Liver (tissue), 8 donors: ENCODE measurements at regions not wholly inside any gene's neighbourhood (a gene's known extent, or its start where the extent isn't known, plus 50 kb on each side); places are given as distances from the start of the nearest gene placed in this dataset.

Experiments
- DNase-seq: peaks from one replicate; pipeline ENCODE4 v3.0.0-alpha.2; 2017; ENCODE audit warnings: low spot score
- H3K27ac ChIP-seq, 2 donors: one replicate each; pipeline ENCODE4 v1.7.0; 2013; ENCODE audit warnings: inconsistent platforms in 2 of 2, low read length in 2 of 2, control low read depth in 1 of 2, low read depth in 1 of 2, mild to moderate bottlenecking in 1 of 2
- H3K27me3 ChIP-seq, 4 donors: one replicate each; pipeline versions ENCODE4 v1.6.1 to v1.7.0; 2013; ENCODE audit warnings: low read length in 3 of 4, inconsistent platforms in 1 of 4, mild to moderate bottlenecking in 1 of 4, moderate library complexity in 1 of 4; ENCODE audit not compliant: control insufficient read depth in 4 of 4, insufficient read depth in 4 of 4
- H3K36me3 ChIP-seq, 4 donors: one replicate each; pipeline versions ENCODE4 v1.6.1 to v1.7.0; 2013; ENCODE audit warnings: low read length in 3 of 4, mild to moderate bottlenecking in 3 of 4, low read depth in 1 of 4, moderate library complexity in 1 of 4; ENCODE audit not compliant: control insufficient read depth in 4 of 4, insufficient read depth in 3 of 4
- H3K4me1 ChIP-seq, 4 donors: one replicate each; pipeline versions ENCODE4 v1.6.1 to v1.7.0; 2013; ENCODE audit warnings: low read length in 3 of 4, mild to moderate bottlenecking in 3 of 4, moderate library complexity in 1 of 4; ENCODE audit not compliant: control insufficient read depth in 4 of 4, insufficient read depth in 4 of 4
- H3K4me3 ChIP-seq, 3 donors: one replicate each; pipeline versions ENCODE4 v1.6.1 to v1.7.0; 2013; ENCODE audit warnings: low read length in 3 of 3, control low read depth in 1 of 3, low read depth in 1 of 3, mild to moderate bottlenecking in 1 of 3
- H3K9ac ChIP-seq, 2 donors: one replicate each; pipeline ENCODE4 v1.7.0; 2013; ENCODE audit warnings: low read length in 2 of 2, mild to moderate bottlenecking in 2 of 2, moderate library complexity in 2 of 2, control low read depth in 1 of 2, low read depth in 1 of 2
- H3K9me3 ChIP-seq, 4 donors: one replicate each; pipeline versions ENCODE4 v1.6.1 to v1.7.0; 2013; ENCODE audit warnings: low read length in 3 of 4; ENCODE audit not compliant: control insufficient read depth in 4 of 4
- EGR1 ChIP-seq, 2 donors: IDR thresholded peaks; 2 replicates each; pipeline ENCODE4 v1.6.1; 2016 to 2018; ENCODE audit warnings: antibody characterized with exemption in 2 of 2, low read depth in 2 of 2
- FOXA1 ChIP-seq: IDR thresholded peaks from 2 replicates; pipeline ENCODE4 v1.6.1; 2016; ENCODE audit warnings: antibody characterized with exemption
- GABPA ChIP-seq, 2 donors: IDR thresholded peaks in 1 of 2; conservative IDR thresholded peaks in 1 of 2; 2 replicates each; pipeline ENCODE4 v1.6.1; 2016; ENCODE audit warnings: antibody characterized with exemption in 2 of 2, mild to moderate bottlenecking in 1 of 2, moderate library complexity in 1 of 2
- HNF4A ChIP-seq, 2 donors: conservative IDR thresholded peaks; 2 replicates each; pipeline ENCODE4 v1.6.1; 2016; ENCODE audit warnings: antibody characterized with exemption in 2 of 2, mild to moderate bottlenecking in 2 of 2
- HNF4G ChIP-seq: IDR thresholded peaks from 2 replicates; pipeline ENCODE4 v1.6.1; 2016; ENCODE audit warnings: antibody characterized with exemption
- JUND ChIP-seq, 2 donors: IDR thresholded peaks; 2 replicates each; pipeline ENCODE4 v1.6.1; 2016; ENCODE audit warnings: antibody characterized with exemption in 2 of 2
- NR2F2 ChIP-seq: IDR thresholded peaks from 2 replicates; pipeline ENCODE4 v1.6.1; 2016; ENCODE audit warnings: antibody characterized with exemption
- RAD21 ChIP-seq, 2 donors: IDR thresholded peaks; 2 replicates each; pipeline ENCODE4 v1.6.1; 2016; ENCODE audit warnings: antibody characterized with exemption in 2 of 2, mild to moderate bottlenecking in 2 of 2
- RXRA ChIP-seq, 2 donors: IDR thresholded peaks; 2 replicates each; pipeline ENCODE4 v1.6.1; 2017 to 2018; ENCODE audit warnings: antibody characterized with exemption in 2 of 2, mild to moderate bottlenecking in 1 of 2
- SP1 ChIP-seq: IDR thresholded peaks from 2 replicates; pipeline ENCODE4 v1.6.1; 2018; ENCODE audit warnings: antibody characterized with exemption, mild to moderate bottlenecking
- TAF1 ChIP-seq: conservative IDR thresholded peaks from 2 replicates; pipeline ENCODE4 v1.6.1; 2016; ENCODE audit warnings: antibody characterized with exemption, mild to moderate bottlenecking
- YY1 ChIP-seq: IDR thresholded peaks from 2 replicates; pipeline ENCODE4 v1.6.1; 2016; ENCODE audit warnings: antibody characterized with exemption, mild to moderate bottlenecking
- WGBS: extraction: QIAGEN DNeasy Blood & Tissue Kit; methylation state at CpG from one replicate; pipeline ENCODE4 v1.1.7; 2013; 5-methylcytosine and 5-hydroxymethylcytosine counted together
- TF ChIP-seq, protein P1 (sequence below): fragments of 150-350 bp; IDR thresholded peaks from 2 replicates; pipeline ENCODE4 v1.5.1; 2017; ENCODE audit warnings: improper control_type of control experiment, low read depth, low read length; ENCODE audit not compliant: missing input control
- TF ChIP-seq, protein P2 (sequence below): IDR thresholded peaks from 2 replicates; pipeline ENCODE4 v1.6.1; 2016; ENCODE audit warnings: antibody characterized with exemption
- TF ChIP-seq, protein P3 (sequence below): IDR thresholded peaks from 2 replicates; pipeline ENCODE4 v1.6.1; 2016; ENCODE audit warnings: antibody characterized with exemption, mild to moderate bottlenecking
- TF ChIP-seq, protein P4 (sequence below): IDR thresholded peaks from 2 replicates; pipeline ENCODE4 v1.6.1; 2016; ENCODE audit warnings: antibody characterized with exemption
- TF ChIP-seq, protein P5 (sequence below): IDR thresholded peaks from 2 replicates; pipeline ENCODE4 v1.6.1; 2016; ENCODE audit warnings: antibody characterized with exemption
- donor health status: healthy.
- donor health status: healthy.
- donor health status: healthy.
- donor health status: healthy.
- donor health status: healthy.

DNA sequence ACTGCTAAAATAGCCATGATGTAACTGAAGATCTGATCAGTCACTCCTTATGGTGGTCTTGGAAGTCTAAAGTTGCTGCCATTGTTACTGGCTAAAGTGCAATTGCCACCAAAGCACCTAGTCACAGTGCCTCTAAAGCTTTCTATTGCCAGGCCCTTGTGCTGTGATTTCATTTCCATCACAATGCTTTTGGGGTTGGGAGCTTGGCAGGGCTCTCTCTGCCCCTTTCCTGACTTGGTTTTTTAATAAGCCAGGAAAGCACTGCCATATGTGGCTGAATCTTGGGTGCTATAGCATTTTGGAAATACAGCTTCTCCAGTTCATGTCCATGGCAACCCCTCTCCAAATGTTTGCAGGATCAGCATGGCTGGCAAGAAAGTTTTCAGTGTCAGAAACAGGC lies 1712.4 kb upstream of the TENM3 start (continued):
- TF ChIP-seq, protein P1, sequence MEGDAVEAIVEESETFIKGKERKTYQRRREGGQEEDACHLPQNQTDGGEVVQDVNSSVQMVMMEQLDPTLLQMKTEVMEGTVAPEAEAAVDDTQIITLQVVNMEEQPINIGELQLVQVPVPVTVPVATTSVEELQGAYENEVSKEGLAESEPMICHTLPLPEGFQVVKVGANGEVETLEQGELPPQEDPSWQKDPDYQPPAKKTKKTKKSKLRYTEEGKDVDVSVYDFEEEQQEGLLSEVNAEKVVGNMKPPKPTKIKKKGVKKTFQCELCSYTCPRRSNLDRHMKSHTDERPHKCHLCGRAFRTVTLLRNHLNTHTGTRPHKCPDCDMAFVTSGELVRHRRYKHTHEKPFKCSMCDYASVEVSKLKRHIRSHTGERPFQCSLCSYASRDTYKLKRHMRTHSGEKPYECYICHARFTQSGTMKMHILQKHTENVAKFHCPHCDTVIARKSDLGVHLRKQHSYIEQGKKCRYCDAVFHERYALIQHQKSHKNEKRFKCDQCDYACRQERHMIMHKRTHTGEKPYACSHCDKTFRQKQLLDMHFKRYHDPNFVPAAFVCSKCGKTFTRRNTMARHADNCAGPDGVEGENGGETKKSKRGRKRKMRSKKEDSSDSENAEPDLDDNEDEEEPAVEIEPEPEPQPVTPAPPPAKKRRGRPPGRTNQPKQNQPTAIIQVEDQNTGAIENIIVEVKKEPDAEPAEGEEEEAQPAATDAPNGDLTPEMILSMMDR, result no peak

DNA sequence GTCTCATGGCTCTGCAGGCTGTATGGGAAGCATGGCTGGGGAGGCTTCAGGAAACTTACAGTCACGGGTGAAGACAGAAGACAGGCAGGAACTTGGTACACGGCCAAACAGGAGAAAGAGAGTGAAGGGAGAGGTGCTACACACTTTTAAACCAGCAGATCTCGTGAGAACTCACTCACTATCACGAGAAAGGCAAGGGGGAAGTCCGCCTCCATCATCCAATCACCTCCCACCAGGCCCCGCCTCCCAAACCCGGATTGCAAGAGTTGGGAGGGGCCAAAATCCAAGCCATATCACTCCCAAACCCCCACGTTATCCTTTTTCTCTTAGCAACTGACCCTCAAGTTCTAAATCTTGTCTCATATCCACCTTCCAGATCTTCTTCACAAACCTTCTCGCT lies 1710.5 kb upstream of the TENM3 start:
- no peak overlapping the region for H3K4me3 ChIP-seq
- TF ChIP-seq NR2F2 (no peak), FOXA1 (no peak), RXRA (IDR thresholded peaks at IDR 0.05) (no peak), HNF4A (conservative IDR thresholded peaks at IDR 0.05) (no peak), JUND (IDR thresholded peaks at IDR 0.05) (no peak), HNF4G (no peak), GABPA (IDR thresholded peaks at IDR 0.05 in 1 of 2, conservative IDR thresholded peaks at IDR 0.05 in 1 of 2) (no peak), EGR1 (IDR thresholded peaks at IDR 0.05; ENCODE audit: low read depth in 2 of 2) (no peak), SP1 (no peak), YY1 (no peak), RAD21 (IDR thresholded peaks at IDR 0.05) (no peak), TAF1 (no peak)
- TF ChIP-seq, protein P2, sequence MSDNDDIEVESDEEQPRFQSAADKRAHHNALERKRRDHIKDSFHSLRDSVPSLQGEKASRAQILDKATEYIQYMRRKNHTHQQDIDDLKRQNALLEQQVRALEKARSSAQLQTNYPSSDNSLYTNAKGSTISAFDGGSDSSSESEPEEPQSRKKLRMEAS, result no peak
- TF ChIP-seq, protein P1, result no peak
- TF ChIP-seq, protein P3, sequence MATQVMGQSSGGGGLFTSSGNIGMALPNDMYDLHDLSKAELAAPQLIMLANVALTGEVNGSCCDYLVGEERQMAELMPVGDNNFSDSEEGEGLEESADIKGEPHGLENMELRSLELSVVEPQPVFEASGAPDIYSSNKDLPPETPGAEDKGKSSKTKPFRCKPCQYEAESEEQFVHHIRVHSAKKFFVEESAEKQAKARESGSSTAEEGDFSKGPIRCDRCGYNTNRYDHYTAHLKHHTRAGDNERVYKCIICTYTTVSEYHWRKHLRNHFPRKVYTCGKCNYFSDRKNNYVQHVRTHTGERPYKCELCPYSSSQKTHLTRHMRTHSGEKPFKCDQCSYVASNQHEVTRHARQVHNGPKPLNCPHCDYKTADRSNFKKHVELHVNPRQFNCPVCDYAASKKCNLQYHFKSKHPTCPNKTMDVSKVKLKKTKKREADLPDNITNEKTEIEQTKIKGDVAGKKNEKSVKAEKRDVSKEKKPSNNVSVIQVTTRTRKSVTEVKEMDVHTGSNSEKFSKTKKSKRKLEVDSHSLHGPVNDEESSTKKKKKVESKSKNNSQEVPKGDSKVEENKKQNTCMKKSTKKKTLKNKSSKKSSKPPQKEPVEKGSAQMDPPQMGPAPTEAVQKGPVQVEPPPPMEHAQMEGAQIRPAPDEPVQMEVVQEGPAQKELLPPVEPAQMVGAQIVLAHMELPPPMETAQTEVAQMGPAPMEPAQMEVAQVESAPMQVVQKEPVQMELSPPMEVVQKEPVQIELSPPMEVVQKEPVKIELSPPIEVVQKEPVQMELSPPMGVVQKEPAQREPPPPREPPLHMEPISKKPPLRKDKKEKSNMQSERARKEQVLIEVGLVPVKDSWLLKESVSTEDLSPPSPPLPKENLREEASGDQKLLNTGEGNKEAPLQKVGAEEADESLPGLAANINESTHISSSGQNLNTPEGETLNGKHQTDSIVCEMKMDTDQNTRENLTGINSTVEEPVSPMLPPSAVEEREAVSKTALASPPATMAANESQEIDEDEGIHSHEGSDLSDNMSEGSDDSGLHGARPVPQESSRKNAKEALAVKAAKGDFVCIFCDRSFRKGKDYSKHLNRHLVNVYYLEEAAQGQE, result no peak
- TF ChIP-seq, protein P4, sequence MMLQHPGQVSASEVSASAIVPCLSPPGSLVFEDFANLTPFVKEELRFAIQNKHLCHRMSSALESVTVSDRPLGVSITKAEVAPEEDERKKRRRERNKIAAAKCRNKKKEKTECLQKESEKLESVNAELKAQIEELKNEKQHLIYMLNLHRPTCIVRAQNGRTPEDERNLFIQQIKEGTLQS, result no peak
- TF ChIP-seq, protein P5, sequence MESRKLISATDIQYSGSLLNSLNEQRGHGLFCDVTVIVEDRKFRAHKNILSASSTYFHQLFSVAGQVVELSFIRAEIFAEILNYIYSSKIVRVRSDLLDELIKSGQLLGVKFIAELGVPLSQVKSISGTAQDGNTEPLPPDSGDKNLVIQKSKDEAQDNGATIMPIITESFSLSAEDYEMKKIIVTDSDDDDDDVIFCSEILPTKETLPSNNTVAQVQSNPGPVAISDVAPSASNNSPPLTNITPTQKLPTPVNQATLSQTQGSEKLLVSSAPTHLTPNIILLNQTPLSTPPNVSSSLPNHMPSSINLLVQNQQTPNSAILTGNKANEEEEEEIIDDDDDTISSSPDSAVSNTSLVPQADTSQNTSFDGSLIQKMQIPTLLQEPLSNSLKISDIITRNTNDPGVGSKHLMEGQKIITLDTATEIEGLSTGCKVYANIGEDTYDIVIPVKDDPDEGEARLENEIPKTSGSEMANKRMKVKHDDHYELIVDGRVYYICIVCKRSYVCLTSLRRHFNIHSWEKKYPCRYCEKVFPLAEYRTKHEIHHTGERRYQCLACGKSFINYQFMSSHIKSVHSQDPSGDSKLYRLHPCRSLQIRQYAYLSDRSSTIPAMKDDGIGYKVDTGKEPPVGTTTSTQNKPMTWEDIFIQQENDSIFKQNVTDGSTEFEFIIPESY, result no peak
- no peaks in the 10 kb centered on the region for H3K27me3 ChIP-seq
- H3K9me3 ChIP-seq, result no peaks in the 10 kb centered on the region
- H3K9ac ChIP-seq, result no peak overlapping the region
- H3K4me1 ChIP-seq, result no peaks in the 10 kb centered on the region
- DNase-seq, result no peak
- no peak overlapping the region for H3K27ac ChIP-seq
- WGBS, result 63% methylated on average over 9 of the region's 9 CpGs
- H3K36me3 ChIP-seq, result no peaks in the 10 kb centered on the region
